ENCODE measurements at regions not wholly inside any gene's neighbourhood (a gene's known extent, or its start where the extent isn't known, plus 50 kb on each side); places are given as distances from the start of the nearest gene placed in this dataset.

GRCh38 chr1:64318428-64318827 lies 115.0 kb downstream of the UBE2U start:
- DNase-seq (ENCODE audit: low read depth, low spot score), result no peak
- in situ Hi-C loops (cut with HindIII; ENCODE audit: low pct_unique_long_range_greater_than_20kb, low sequenced_read_pairs), result no loop called here

GRCh38 chr1:64320007-64320406 lies 116.6 kb downstream of the UBE2U start:
- in situ Hi-C loops (cut with HindIII; ENCODE audit: low pct_unique_long_range_greater_than_20kb, low sequenced_read_pairs), result no loop called here
- no peak for DNase-seq (ENCODE audit: low read depth, low spot score)

- DNase-seq (ENCODE audit: low read depth, low spot score), result no peak
- in situ Hi-C loops (cut with HindIII; ENCODE audit: low pct_unique_long_range_greater_than_20kb, low sequenced_read_pairs), result no loop called here
Observed at GRCh38 chr1:64320470-64320869, 117.0 kb downstream of the UBE2U start.

- in situ Hi-C loops (cut with HindIII; ENCODE audit: low pct_unique_long_range_greater_than_20kb, low sequenced_read_pairs), result no loop called here
- no peak for DNase-seq (ENCODE audit: low read depth, low spot score)
Observed at GRCh38 chr1:64320922-64321614, 117.6 kb downstream of the UBE2U start.

- in situ Hi-C loops (cut with HindIII; ENCODE audit: low pct_unique_long_range_greater_than_20kb, low sequenced_read_pairs), result no loop called here
- no peak for DNase-seq (ENCODE audit: low read depth, low spot score)
Observed at GRCh38 chr1:64323054-64323453, 119.6 kb downstream of the UBE2U start.

GRCh38 chr1:64323882-64324281 lies 120.5 kb downstream of the UBE2U start:
- DNase-seq (ENCODE audit: low read depth, low spot score), result no peak
- in situ Hi-C loops (cut with HindIII; ENCODE audit: low pct_unique_long_range_greater_than_20kb, low sequenced_read_pairs), result no loop called here

- in situ Hi-C loops (cut with HindIII; ENCODE audit: low pct_unique_long_range_greater_than_20kb, low sequenced_read_pairs), result no loop called here
- no peak for DNase-seq (ENCODE audit: low read depth, low spot score)
Observed at GRCh38 chr1:64325856-64326255, 122.4 kb downstream of the UBE2U start.

- in situ Hi-C loops (cut with HindIII; ENCODE audit: low pct_unique_long_range_greater_than_20kb, low sequenced_read_pairs), result no loop called here
- no peak for DNase-seq (ENCODE audit: low read depth, low spot score)
Observed at GRCh38 chr1:64327119-64327518, 123.7 kb downstream of the UBE2U start.

- DNase-seq (ENCODE audit: low read depth, low spot score), result no peak
- in situ Hi-C loops (cut with HindIII; ENCODE audit: low pct_unique_long_range_greater_than_20kb, low sequenced_read_pairs), result no loop called here
Observed at GRCh38 chr1:64328193-64328592, 124.8 kb downstream of the UBE2U start.

- in situ Hi-C loops (cut with HindIII; ENCODE audit: low pct_unique_long_range_greater_than_20kb, low sequenced_read_pairs), result no loop called here
- no peak for DNase-seq (ENCODE audit: low read depth, low spot score)
Observed at GRCh38 chr1:64330839-64331238, 127.4 kb downstream of the UBE2U start.

- in situ Hi-C loops (cut with HindIII; ENCODE audit: low pct_unique_long_range_greater_than_20kb, low sequenced_read_pairs), result no loop called here
- DNase-seq (ENCODE audit: low read depth, low spot score), result no peak
Observed at GRCh38 chr1:64335636-64336035, 132.2 kb downstream of the UBE2U start.

- in situ Hi-C loops (cut with HindIII; ENCODE audit: low pct_unique_long_range_greater_than_20kb, low sequenced_read_pairs), result no loop called here
- no peak for DNase-seq (ENCODE audit: low read depth, low spot score)
Observed at GRCh38 chr1:64337475-64337874, 132.5 kb upstream of the CACHD1 start.

GRCh38 chr1:64337926-64338325 lies 132.0 kb upstream of the CACHD1 start:
- no peak for DNase-seq (ENCODE audit: low read depth, low spot score)
- in situ Hi-C loops (cut with HindIII; ENCODE audit: low pct_unique_long_range_greater_than_20kb, low sequenced_read_pairs), result no loop called here

- in situ Hi-C loops (cut with HindIII; ENCODE audit: low pct_unique_long_range_greater_than_20kb, low sequenced_read_pairs), result no loop called here
- DNase-seq (ENCODE audit: low read depth, low spot score), result no peak
Observed at GRCh38 chr1:64340361-64340760, 129.6 kb upstream of the CACHD1 start.

GRCh38 chr1:64343105-64343822 lies 126.7 kb upstream of the CACHD1 start:
- in situ Hi-C loops (cut with HindIII; ENCODE audit: low pct_unique_long_range_greater_than_20kb, low sequenced_read_pairs), result no loop called here
- DNase-seq (ENCODE audit: low read depth, low spot score), result peak; percentile 97

GRCh38 chr1:64343823-64344190 lies 126.1 kb upstream of the CACHD1 start:
- no peak for DNase-seq (ENCODE audit: low read depth, low spot score)
- in situ Hi-C loops (cut with HindIII; ENCODE audit: low pct_unique_long_range_greater_than_20kb, low sequenced_read_pairs), result no loop called here

- in situ Hi-C loops (cut with HindIII; ENCODE audit: low pct_unique_long_range_greater_than_20kb, low sequenced_read_pairs), result no loop called here
- no peak for DNase-seq (ENCODE audit: low read depth, low spot score)
Observed at GRCh38 chr1:64348270-64348960, 121.5 kb upstream of the CACHD1 start.

GRCh38 chr1:64348961-64349648 lies 120.8 kb upstream of the CACHD1 start:
- in situ Hi-C loops (cut with HindIII; ENCODE audit: low pct_unique_long_range_greater_than_20kb, low sequenced_read_pairs), result no loop called here
- no peak for DNase-seq (ENCODE audit: low read depth, low spot score)
